Neural progenitor cell (in vitro differentiated cells): ENCODE measurements at regions not wholly inside any gene's neighbourhood (a gene's known extent, or its start where the extent isn't known, plus 50 kb on each side); places are given as distances from the start of the nearest gene placed in this dataset.

Experiments
- CTCF ChIP-seq: fragments of 200-600 bp; sonication (generic); IDR thresholded peaks from 2 replicates; pipeline ENCODE4 v1.5.1; 2017; ENCODE audit warnings: antibody characterized with exemption, mild to moderate bottlenecking
- EZH2 ChIP-seq: fragments of 200-600 bp; sonication (generic); IDR thresholded peaks from 2 replicates; pipeline ENCODE4 v1.6.1; 2017; ENCODE audit warnings: antibody characterized with exemption, mild to moderate bottlenecking, moderate library complexity
- EZH2phosphoT487 ChIP-seq: fragments of 200-600 bp; sonication (generic); IDR thresholded peaks from 2 replicates; pipeline ENCODE4 v1.6.1; 2017; ENCODE audit warnings: antibody characterized with exemption

- no peak for TF ChIP-seq CTCF
- no peak for TF ChIP-seq EZH2phosphoT487
- TF ChIP-seq EZH2: no peak
Observed at GRCh38 chr6:81484251-81484650, 268.2 kb downstream of the TENT5A start.
